ENCODE measurements at regions not wholly inside any gene's neighbourhood (a gene's known extent, or its start where the extent isn't known, plus 50 kb on each side); places are given as distances from the start of the nearest gene placed in this dataset.

- H3K4me1 Mint-ChIP-seq (ENCODE audit: low read depth): no peaks in the 10 kb centered on the region
- no peak overlapping the region for H3K4me3 Mint-ChIP-seq
- ChIA-PET CTCF (no interaction called here), POLR2A (no interaction called here)
- intact Hi-C loops (cut with micrococcal nuclease): no loop called here
- H3K9me3 Mint-ChIP-seq: no peaks in the 10 kb centered on the region
- no peaks in the 10 kb centered on the region for H3K36me3 Mint-ChIP-seq (ENCODE audit: low read depth)
- H3K27me3 Mint-ChIP-seq: no peaks in the 10 kb centered on the region
- DNase-seq: no peak
- TF ChIP-seq, protein P1, sequence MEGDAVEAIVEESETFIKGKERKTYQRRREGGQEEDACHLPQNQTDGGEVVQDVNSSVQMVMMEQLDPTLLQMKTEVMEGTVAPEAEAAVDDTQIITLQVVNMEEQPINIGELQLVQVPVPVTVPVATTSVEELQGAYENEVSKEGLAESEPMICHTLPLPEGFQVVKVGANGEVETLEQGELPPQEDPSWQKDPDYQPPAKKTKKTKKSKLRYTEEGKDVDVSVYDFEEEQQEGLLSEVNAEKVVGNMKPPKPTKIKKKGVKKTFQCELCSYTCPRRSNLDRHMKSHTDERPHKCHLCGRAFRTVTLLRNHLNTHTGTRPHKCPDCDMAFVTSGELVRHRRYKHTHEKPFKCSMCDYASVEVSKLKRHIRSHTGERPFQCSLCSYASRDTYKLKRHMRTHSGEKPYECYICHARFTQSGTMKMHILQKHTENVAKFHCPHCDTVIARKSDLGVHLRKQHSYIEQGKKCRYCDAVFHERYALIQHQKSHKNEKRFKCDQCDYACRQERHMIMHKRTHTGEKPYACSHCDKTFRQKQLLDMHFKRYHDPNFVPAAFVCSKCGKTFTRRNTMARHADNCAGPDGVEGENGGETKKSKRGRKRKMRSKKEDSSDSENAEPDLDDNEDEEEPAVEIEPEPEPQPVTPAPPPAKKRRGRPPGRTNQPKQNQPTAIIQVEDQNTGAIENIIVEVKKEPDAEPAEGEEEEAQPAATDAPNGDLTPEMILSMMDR (IDR thresholded peaks at IDR 0.05): no peak
- no peak overlapping the region for H3K27ac Mint-ChIP-seq
- no peak for ATAC-seq
These were observed 163.5 kb downstream of the TPH2 start for GRCh38 chr12:72102150-72102549.

DNA sequence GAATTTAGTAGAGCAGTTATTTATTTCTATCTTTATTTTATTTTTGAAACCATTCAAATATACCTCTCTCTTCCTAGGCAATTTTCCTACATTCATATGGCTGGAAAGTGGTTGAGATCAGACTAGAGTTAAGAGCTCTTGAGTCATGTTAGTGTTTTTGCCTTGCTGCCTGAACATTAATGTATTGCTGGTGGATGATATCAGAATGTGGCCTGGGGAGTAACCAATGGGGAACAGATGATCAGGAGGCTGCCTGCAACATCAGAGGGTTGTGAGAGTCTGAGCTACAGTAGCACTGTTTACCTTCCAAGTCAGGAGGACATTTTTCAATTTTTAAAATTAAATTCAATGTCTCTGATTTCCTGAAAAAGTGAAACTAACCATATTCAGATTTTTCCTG, 166.3 kb upstream of the TRHDE start:
- no peak for ATAC-seq
- CTCF ChIA-PET: no interaction called here
- no peak for DNase-seq
- Mint-ChIP-seq H3K4me3 (no peak overlapping the region), H3K27ac (no peak overlapping the region), H3K36me3 (ENCODE audit: low read depth) (no peaks in the 10 kb centered on the region), H3K27me3 (no peaks in the 10 kb centered on the region), H3K4me1 (ENCODE audit: low read depth) (no peaks in the 10 kb centered on the region), H3K9me3 (no peaks in the 10 kb centered on the region)
- POLR2A ChIA-PET: no interaction called here
- intact Hi-C loops (cut with micrococcal nuclease): no loop called here
- TF ChIP-seq, protein P1 (IDR thresholded peaks at IDR 0.05): no peak

GRCh38 chr12:72110937-72111650, 161.1 kb upstream of the TRHDE start:
- H3K4me3 Mint-ChIP-seq: no peak overlapping the region
- DNase-seq (no peak), ATAC-seq (no peak)
- no peaks in the 10 kb centered on the region for H3K27me3 Mint-ChIP-seq
- TF ChIP-seq, protein P1 (IDR thresholded peaks at IDR 0.05): no peak
- intact Hi-C loops (cut with micrococcal nuclease): no loop called here
- no peak overlapping the region for H3K27ac Mint-ChIP-seq
- ChIA-PET POLR2A (no interaction called here), CTCF (no interaction called here)
- no peaks in the 10 kb centered on the region for H3K36me3 Mint-ChIP-seq (ENCODE audit: low read depth)
- H3K4me1 Mint-ChIP-seq (ENCODE audit: low read depth): no peaks in the 10 kb centered on the region
- H3K9me3 Mint-ChIP-seq: no peaks in the 10 kb centered on the region

- POLR2A ChIA-PET: no interaction called here
- Mint-ChIP-seq H3K4me3 (no peak overlapping the region), H3K27me3 (no peaks in the 10 kb centered on the region), H3K9me3 (peaks cover 5% of the 10 kb centered on the region), H3K36me3 (ENCODE audit: low read depth) (no peaks in the 10 kb centered on the region), H3K4me1 (ENCODE audit: low read depth) (no peaks in the 10 kb centered on the region), H3K27ac (no peak overlapping the region)
- DNase-seq (no peak), ATAC-seq (no peak)
- CTCF ChIA-PET: no interaction called here
- intact Hi-C loops (cut with micrococcal nuclease): no loop called here
- TF ChIP-seq, protein P1 (IDR thresholded peaks at IDR 0.05): no peak
These were observed 160.5 kb upstream of the TRHDE start for GRCh38 chr12:72111706-72112105.

- CTCF ChIA-PET: no interaction called here
- POLR2A ChIA-PET: no interaction called here
- DNase-seq (no peak), ATAC-seq (no peak)
- Mint-ChIP-seq H3K36me3 (ENCODE audit: low read depth) (no peaks in the 10 kb centered on the region), H3K9me3 (no peaks in the 10 kb centered on the region), H3K4me3 (no peak overlapping the region), H3K27me3 (no peaks in the 10 kb centered on the region), H3K4me1 (ENCODE audit: low read depth) (no peaks in the 10 kb centered on the region), H3K27ac (no peak overlapping the region)
- TF ChIP-seq, protein P1 (IDR thresholded peaks at IDR 0.05): no peak
- intact Hi-C loops (cut with micrococcal nuclease): no loop called here
These were observed 138.6 kb upstream of the TRHDE start for GRCh38 chr12:72133497-72134055.
